Esophagus (tissue), 2 donors: ENCODE measurements at regions not wholly inside any gene's neighbourhood (a gene's known extent, or its start where the extent isn't known, plus 50 kb on each side); places are given as distances from the start of the nearest gene placed in this dataset.

Source experiments
- H3K27ac ChIP-seq, 2 donors: one replicate each; pipeline ENCODE4 v1.5.1; 2013; ENCODE audit warnings: low read depth in 2 of 2, mild to moderate bottlenecking in 2 of 2, inconsistent platforms in 1 of 2, low read length in 1 of 2, moderate library complexity in 1 of 2
- H3K27me3 ChIP-seq, 2 donors: one replicate each; pipeline ENCODE4 v1.6.1; 2013; ENCODE audit warnings: low read length in 2 of 2, control low read depth in 1 of 2, mild to moderate bottlenecking in 1 of 2; ENCODE audit not compliant: insufficient read depth in 2 of 2, control insufficient read depth in 1 of 2
- H3K36me3 ChIP-seq, 2 donors: one replicate each; pipeline ENCODE4 v1.6.1; 2013; ENCODE audit warnings: low read length in 1 of 2; ENCODE audit not compliant: control insufficient read depth in 2 of 2, insufficient read depth in 2 of 2
- H3K4me1 ChIP-seq, 2 donors: one replicate each; pipeline ENCODE4 v1.6.1; 2013; ENCODE audit warnings: low read length in 1 of 2; ENCODE audit not compliant: control insufficient read depth in 2 of 2, insufficient read depth in 2 of 2
- H3K4me3 ChIP-seq, 2 donors: one replicate each; pipeline ENCODE4 v1.5.1; 2013; ENCODE audit warnings: low read length in 2 of 2, mild to moderate bottlenecking in 2 of 2, low read depth in 1 of 2, moderate library complexity in 1 of 2
- H3K9me3 ChIP-seq, 2 donors: one replicate each; pipeline ENCODE4 v1.6.1; 2013; ENCODE audit warnings: mild to moderate bottlenecking in 2 of 2, low read depth in 1 of 2, low read length in 1 of 2, moderate library complexity in 1 of 2; ENCODE audit not compliant: control insufficient read depth in 2 of 2, insufficient read depth in 1 of 2
- WGBS, 2 donors: extraction: QIAGEN DNeasy Blood & Tissue Kit; methylation state at CpG; one replicate each; pipeline ENCODE4 v1.1.7; 2013; 5-methylcytosine and 5-hydroxymethylcytosine counted together
- donor health status: healthy with polysubstance abuse.
- donor health status: Bipolar disorder and iron deficiency.

DNA sequence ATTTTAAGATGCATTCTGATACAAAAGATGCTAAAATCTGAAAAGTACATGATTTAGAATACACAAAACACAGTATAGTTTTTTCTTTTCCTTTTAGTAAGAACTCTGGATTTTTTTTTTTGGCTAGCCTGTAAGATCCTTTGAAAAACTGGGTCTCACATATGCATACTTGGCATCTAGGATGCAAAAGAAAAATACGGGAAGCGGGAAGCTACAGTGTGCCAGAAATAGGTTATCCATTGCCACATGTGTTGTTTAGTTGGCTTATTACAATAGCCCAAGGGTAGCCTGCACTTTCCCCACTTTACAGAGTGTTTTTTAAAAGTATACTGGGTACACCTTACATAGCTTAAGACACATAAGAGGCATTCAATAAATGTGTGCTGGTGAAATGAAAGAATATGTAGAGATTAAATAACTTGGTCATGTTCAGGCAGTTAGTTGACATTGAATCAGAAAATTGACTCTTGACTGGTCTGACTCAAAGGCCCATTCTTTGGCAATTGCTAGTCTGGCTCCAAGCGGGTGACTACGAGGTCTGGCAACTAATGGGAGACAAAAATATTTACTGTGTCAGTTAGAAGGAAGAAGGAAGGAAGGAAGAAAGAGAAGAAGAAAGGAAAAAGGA is 286.8 kb upstream of the TRIB2 start:
- no peaks in the 10 kb centered on the region for H3K36me3 ChIP-seq
- H3K27ac ChIP-seq, result no peak overlapping the region
- 53 to 65% methylated on average over 4 of the region's 4 CpGs for WGBS, 2 donors

DNA sequence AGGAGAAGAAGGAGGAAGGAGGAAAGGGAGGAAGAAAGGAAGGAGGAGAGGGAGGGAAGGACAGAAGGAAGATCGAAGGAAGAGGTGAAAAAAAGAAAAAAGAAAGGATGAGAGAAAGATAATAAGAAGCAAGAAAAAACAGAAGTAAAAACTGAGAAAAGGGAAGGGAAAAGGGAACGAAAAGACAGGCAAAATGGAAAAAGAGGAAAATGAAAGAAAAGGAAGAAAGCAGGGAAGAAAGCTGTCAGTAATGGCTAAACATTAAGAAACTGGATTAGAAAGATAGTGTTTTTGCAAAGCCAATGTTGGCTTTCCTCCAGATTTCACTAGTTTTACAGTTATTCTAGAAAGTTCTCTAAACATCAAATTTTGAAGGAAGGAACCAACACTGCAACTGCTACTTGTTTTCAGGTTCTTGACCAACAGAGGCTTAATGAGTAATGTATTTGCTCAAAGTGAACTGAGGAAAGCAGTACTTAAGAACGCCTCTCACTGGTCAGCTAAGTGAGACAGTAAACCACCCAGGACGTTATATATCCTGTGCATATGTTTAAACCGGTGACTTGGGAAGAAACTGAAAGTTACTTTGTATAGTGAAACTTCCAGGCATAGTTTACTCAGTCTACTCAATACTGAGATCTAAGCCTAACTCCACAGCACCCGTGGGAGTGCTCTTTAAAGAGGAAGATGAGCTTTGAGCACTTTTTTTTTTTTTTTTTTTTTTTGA is 286.2 kb upstream of the TRIB2 start:
- H3K4me1 ChIP-seq, result peaks cover 2 to 4% of the 10 kb centered on the region in 2 donors
- no peaks in the 10 kb centered on the region for H3K9me3 ChIP-seq
- WGBS, 2 donors, result 49 to 59% methylated on average over 6 of the region's 6 CpGs
- no peaks in the 10 kb centered on the region for H3K27me3 ChIP-seq
- no peaks in the 10 kb centered on the region for H3K36me3 ChIP-seq
- H3K4me3 ChIP-seq, result no peak overlapping the region
- H3K27ac ChIP-seq, result no peak overlapping the region

More for the DNA sequence above, 286.8 kb upstream of the TRIB2 start:
- Histone ChIP-seq H3K4me1 (peaks cover 2 to 4% of the 10 kb centered on the region in 2 donors), H3K4me3 (no peak overlapping the region), H3K9me3 (no peaks in the 10 kb centered on the region), H3K27me3 (no peaks in the 10 kb centered on the region)

DNA sequence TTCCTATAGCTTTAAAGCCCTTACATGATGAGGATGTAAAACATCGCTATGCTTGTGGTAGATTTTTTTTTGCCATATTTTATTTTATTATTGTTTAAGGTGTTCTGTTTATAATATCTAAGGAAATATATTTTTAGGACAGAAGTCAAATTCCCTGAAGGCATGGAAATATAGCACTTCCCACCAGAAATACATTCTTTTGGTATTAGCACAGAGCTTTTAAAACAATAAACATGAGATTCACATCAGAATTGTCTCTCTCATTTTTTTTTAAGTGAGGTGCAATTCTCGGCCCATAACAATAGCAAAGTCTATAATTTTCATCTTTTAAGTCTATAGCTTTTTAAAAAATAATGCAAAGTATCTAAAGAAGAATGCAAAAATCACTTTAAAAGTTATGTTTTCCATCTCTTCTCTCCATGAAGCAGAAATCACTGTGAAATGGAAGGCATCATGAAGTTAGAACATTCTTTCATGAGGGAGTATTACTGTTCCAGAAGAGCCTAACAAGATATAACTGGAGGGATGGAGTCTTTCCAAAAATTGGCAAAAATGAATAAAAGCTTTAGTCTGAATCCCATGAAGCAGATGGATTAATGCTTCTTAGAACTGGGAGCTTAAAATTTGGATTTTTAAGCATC is 283.6 kb upstream of the TRIB2 start:
- Histone ChIP-seq H3K9me3 (no peaks in the 10 kb centered on the region), H3K4me3 (no peak overlapping the region), H3K4me1 (peaks cover 2 to 4% of the 10 kb centered on the region in 2 donors), H3K27me3 (no peaks in the 10 kb centered on the region), H3K27ac (no peak overlapping the region), H3K36me3 (no peaks in the 10 kb centered on the region)
- 69 to 74% methylated on average over 2 of the region's 2 CpGs for WGBS, 2 donors

DNA sequence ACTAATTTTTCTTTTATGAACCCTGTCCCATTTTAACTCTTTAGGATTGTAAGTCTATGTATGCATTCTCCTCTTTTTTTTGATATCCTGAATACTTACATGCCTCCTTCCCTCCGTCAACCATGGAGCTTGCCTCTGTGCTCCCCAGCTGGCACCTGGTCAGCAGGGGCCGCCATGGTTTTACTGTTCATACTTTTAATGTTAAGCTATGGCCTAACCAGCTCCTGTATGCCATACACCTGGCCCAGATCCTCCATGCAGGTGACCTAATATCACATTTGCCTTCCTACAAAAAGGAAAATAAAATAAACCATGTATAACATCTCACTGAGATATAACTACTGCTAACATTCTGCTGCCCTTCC is 283.1 kb upstream of the TRIB2 start:
- H3K9me3 ChIP-seq, result no peaks in the 10 kb centered on the region
- H3K4me3 ChIP-seq, result no peak overlapping the region
- 88 to 92% methylated on average over 2 of the region's 2 CpGs for WGBS, 2 donors
- H3K27me3 ChIP-seq, result no peaks in the 10 kb centered on the region
- H3K4me1 ChIP-seq, result no peaks in the 10 kb centered on the region
- H3K36me3 ChIP-seq, result no peaks in the 10 kb centered on the region
- H3K27ac ChIP-seq, result no peak overlapping the region

DNA sequence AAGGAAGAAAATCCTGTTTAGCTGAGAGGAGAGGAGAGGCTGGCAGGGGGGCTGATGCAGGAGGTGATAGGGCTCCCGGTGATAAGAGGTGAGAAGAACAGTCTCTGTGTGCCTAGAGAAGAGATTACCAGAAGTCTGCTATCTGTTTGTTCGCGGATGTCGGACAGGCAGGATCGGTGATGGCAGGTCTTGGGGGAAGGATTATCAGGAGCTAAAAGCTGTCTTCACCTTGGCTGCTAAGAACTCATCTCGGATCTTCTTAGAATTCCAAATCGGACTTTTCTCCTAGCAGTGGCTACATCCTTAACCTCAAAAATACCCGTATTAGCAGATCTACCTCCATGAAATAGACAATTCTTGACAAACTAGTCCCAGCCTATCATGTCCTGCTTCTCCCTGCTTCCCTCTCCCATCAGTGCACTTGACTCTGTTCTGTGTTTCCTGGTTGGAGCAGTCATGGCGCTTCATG is 282.1 kb upstream of the TRIB2 start:
- Histone ChIP-seq H3K27ac (no peak overlapping the region), H3K4me3 (no peak overlapping the region), H3K4me1 (no peaks in the 10 kb centered on the region), H3K9me3 (no peaks in the 10 kb centered on the region), H3K27me3 (no peaks in the 10 kb centered on the region), H3K36me3 (no peaks in the 10 kb centered on the region)
- WGBS, 2 donors, result 93 to 98% methylated on average over 9 of the region's 9 CpGs

DNA sequence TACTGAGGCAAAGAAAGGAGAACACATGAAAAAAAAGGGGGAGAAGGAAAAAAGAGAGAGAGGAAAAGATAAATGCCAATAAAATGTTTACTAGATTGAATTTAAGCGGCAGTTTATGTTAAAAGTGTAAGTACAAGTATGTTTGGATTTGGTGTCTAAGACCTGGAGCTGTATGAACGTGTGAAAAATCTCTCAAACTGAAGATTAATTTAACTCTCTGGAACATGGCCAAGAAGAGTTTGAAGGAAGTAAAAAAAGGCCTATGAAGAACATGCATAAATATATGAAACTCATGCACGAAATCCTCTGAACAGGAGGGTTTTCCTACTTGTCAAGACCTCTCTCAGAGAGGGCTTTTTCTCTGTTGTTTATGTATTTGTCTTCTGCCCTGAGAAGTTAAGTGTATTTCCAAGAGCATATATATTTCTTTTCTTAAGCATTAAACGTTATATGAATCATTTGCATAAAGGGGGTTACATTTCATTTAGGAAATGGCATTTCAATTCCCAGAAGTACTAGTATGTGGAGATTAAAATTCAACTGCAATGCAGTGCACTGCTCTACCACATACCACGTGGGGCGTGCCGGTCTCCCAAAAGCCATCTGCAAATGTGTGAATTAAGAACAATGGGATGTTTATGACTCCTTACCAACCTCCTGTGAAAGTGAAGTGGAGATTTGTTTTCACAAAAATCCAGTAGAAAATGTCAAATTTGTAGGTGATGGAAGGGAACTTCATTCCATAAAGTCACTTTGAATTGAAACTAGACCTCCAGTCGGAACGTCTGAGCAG is 281.1 kb upstream of the TRIB2 start:
- H3K27me3 ChIP-seq, result no peaks in the 10 kb centered on the region
- H3K27ac ChIP-seq, result no peak overlapping the region
- 64 to 71% methylated on average over 9 of the region's 9 CpGs for WGBS, 2 donors
- H3K9me3 ChIP-seq, result no peaks in the 10 kb centered on the region
- H3K4me1 ChIP-seq, result no peaks in the 10 kb centered on the region
- H3K4me3 ChIP-seq, result no peak overlapping the region
- no peaks in the 10 kb centered on the region for H3K36me3 ChIP-seq

DNA sequence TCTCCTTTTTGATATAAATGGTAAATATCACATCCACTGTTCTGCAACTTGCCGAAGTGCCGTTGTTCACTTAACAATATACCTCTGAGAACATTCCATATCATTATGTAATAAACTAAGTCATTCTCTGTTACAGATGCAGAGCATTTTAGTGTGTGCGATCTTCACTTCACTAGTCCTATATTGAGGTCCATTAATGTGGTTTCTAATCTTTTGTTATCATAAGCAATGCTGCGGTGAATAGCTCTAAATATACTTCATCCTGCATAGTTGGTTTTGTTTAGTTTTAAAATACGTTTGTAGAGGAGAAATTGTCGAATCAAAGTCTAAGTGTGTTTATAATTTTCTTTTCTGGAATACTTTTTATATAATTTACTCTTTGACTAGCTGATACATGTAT is 280.3 kb upstream of the TRIB2 start:
- Histone ChIP-seq H3K4me1 (no peaks in the 10 kb centered on the region), H3K9me3 (no peaks in the 10 kb centered on the region), H3K27me3 (no peaks in the 10 kb centered on the region), H3K4me3 (no peak overlapping the region), H3K27ac (no peak overlapping the region), H3K36me3 (no peaks in the 10 kb centered on the region)
- WGBS, 2 donors, result 63 to 78% methylated on average over 6 of the region's 6 CpGs

DNA sequence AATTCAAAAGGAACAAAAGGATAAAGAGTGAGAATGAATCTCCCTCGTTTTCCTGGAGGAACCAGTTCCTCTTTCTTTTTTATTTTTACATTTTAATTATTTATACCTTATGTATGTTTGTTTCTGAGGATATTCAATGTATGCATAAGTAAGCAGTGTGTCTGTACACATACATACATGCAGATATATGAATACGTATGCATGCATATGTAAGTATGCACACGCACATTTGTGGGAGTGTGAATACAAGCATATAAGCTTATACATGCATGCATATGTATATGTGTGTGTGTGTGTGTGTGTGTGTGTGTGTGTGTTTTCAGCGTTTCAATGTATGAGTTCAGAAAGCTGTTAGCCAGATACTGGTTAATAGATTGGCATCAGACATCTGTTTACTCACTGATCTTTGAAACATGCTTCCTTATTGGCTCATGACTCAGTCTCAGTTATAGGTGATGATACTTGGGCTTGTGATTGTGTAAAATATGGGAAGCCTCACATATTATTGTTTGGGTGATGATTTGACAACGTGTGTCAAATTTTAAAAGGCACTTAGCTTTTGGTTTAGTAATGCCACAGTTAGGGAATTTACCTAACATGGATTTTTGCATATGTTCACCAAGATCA is 279.7 kb upstream of the TRIB2 start:
- H3K27me3 ChIP-seq, result no peaks in the 10 kb centered on the region
- no peak overlapping the region for H3K4me3 ChIP-seq
- H3K9me3 ChIP-seq, result no peaks in the 10 kb centered on the region
- 57 to 64% methylated on average over 5 of the region's 5 CpGs for WGBS, 2 donors
- H3K4me1 ChIP-seq, result no peaks in the 10 kb centered on the region
- no peak overlapping the region for H3K27ac ChIP-seq
- H3K36me3 ChIP-seq, result no peaks in the 10 kb centered on the region

DNA sequence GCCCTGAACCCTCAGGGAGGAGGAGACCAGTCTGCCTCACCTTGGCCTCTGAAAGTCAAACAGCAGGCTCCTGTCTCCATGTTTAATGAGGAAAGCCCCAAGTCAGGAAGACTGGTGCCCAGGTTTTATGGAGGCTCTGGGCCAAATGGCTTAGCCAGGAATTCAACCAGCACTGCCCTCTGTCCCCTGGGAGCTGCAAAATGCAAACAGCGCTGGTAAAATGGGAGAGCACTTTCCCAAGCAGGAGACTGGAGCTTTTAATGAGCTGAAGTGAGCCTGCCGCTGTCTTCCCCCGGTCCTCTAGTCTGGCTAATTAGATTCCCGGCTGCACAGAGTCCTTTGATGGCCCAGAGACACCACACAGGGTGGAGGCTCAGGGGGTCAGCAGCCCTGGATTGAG is 276.0 kb upstream of the TRIB2 start:
- Histone ChIP-seq H3K27ac (no peak overlapping the region), H3K4me3 (no peak overlapping the region), H3K27me3 (no peaks in the 10 kb centered on the region), H3K36me3 (no peaks in the 10 kb centered on the region), H3K9me3 (no peaks in the 10 kb centered on the region), H3K4me1 (peaks cover 0 to 2% of the 10 kb centered on the region in 2 donors)
- WGBS, 2 donors, result 74 to 82% methylated on average over 4 of the region's 4 CpGs
